ENCODE measurements at regions not wholly inside any gene's neighbourhood (a gene's known extent, or its start where the extent isn't known, plus 50 kb on each side); places are given as distances from the start of the nearest gene placed in this dataset.
A peak's percentile ranks its signal among the peaks of the same experiment; 100 is the strongest.
"Not testable (repeated sequence)": the region's sequence is repeated elsewhere in the genome, so short reads cannot be mapped to it uniquely, and the experiment has no call there.

- DNase-seq (ENCODE audit: low read depth, low spot score) = no peak
Measured at GRCh38 chr9:71632776-71633175, 135.5 kb downstream of the CEMIP2 start.

DNA sequence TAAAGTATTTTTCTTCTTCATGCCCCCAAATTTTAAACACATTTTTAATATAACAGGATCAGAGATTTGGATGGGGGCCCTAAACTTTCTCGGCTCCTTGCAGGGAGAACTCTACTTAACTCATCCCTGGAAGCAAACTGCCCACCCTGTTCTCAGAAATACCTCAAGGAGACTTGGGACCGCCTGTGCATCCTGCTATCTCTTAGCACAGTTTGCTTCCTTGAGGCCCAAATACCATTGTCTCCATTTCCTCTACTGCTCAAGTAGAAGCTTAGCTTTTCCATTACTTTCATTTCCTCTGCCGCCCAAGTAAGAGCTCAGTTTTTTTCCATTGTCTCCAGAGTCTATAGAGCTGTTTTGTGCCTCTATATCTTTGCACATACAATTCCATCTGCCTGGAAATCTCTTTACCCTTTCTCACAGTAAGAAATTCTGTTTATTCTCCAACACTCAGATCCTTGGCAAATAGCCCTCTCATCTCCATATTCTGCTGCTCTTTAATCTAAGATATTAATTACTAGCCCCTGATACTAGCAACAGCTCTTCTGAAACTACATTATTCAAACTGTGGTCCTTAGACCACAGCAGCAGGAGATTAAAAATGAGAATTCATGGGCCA lies 137.8 kb downstream of the CEMIP2 start:
- no peak for DNase-seq (ENCODE audit: low read depth, low spot score)

GRCh38 chr9:71629578-71630215 lies 138.6 kb downstream of the CEMIP2 start:
- no peak for DNase-seq (ENCODE audit: low read depth, low spot score)

- DNase-seq (ENCODE audit: low read depth, low spot score) = no peak
Measured at GRCh38 chr9:71628247-71628646, 140.1 kb downstream of the CEMIP2 start.

GRCh38 chr9:71627537-71627936 lies 140.8 kb downstream of the CEMIP2 start:
- no peak for DNase-seq (ENCODE audit: low read depth, low spot score)

- no peak for DNase-seq (ENCODE audit: low read depth, low spot score)
Measured at GRCh38 chr9:71626395-71626794, 141.9 kb downstream of the CEMIP2 start.

GRCh38 chr9:71624728-71625127 lies 143.6 kb downstream of the CEMIP2 start:
- no peak for DNase-seq (ENCODE audit: low read depth, low spot score)

DNA sequence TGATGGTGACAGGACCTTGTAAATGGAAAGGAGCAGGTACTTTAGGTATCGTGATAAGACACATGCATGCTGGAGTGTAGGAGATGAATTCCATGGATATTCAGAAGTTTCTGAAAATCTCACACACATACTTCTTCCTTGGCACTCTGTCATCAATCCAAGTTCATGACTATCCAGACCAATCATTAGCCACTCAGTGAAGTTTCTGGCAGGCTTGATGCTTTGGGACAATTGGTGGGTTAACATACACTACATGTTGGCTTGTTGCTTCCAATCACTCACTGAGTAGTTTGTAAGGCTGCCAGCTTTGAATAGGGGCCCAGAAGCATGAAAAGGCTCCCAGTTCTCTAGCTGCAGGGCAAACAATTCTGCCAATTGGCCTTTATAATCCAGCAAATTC lies 147.6 kb downstream of the CEMIP2 start:
- no peak for DNase-seq (ENCODE audit: low read depth, low spot score)

DNA sequence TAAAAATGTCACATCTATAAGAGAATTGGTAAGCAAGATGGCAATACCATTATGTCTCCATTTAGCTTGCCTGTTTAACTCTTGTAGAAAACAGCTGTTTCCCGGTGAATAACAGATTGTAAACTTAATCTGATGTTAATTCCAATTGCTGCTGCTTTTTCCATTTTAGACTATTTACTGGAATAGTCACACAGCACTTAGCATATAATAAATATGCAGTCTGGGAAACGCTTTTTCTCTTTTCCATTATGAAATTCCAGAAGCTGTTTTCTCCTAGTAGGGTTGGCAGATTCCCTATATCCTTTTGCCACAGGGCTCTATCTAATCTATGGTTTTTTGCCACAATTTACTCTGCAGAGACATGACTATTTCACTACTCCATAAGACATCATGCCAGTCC lies 148.0 kb downstream of the CEMIP2 start:
- no peak for DNase-seq (ENCODE audit: low read depth, low spot score)

GRCh38 chr9:71619926-71620325 lies 148.4 kb downstream of the CEMIP2 start:
- no peak for DNase-seq (ENCODE audit: low read depth, low spot score)

GRCh38 chr9:71614409-71615010 lies 153.8 kb downstream of the CEMIP2 start:
- no peak for DNase-seq (ENCODE audit: low read depth, low spot score)

GRCh38 chr9:71612889-71613288 lies 155.4 kb downstream of the CEMIP2 start:
- DNase-seq (ENCODE audit: low read depth, low spot score) = no peak

- no peak for DNase-seq (ENCODE audit: low read depth, low spot score)
Measured at GRCh38 chr9:71609448-71609830, 158.9 kb downstream of the CEMIP2 start.

DNA sequence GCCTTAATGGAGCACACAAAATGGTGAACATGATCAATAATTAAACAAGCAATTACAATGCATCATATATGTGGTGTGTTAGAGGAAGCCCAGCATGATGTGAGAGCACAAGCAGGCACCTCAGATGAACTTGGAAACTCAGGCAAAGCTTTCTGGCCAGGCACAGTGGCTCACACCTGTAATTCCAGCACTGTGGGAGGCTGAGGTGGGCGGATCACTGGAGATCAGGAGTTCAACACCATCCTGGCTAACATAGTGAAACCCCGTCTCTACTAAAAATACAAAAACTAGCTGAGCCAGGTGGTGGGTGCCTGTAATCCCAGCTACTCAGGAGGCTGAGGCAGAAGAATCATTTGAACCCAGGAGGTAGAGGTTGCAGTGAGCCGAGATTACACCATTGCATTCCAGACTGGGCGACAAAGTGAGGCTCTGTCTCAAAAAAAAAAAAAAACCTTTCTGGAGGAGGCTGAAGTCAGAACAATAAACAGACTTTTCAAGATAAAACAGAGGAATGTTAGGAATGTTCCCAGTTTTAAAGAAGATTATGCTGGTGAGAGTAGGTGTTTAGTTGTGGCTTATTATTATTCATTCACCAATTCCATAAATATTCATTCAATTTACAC lies 159.4 kb downstream of the CEMIP2 start:
- peak; percentile 63 for DNase-seq (ENCODE audit: low read depth, low spot score)

DNA sequence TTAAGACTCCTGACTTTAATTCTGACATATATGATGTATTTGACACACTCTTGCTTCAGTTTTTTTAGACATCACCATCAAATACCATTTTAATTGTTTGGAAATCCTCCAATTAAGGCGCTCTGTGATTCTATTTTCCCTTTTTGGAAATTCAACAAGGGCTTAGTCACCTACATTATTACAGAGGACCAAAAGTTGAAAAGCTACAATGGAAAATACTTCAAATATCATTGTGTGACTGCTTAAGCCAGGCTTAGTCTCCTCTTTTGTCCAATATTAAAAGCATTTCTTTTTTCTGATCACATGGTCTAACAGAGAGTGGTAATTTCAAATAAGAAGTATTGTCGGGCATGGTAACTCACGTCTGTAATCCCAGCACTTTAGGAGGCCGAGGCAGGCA lies 160.3 kb downstream of the CEMIP2 start:
- no peak for DNase-seq (ENCODE audit: low read depth, low spot score)

GRCh38 chr9:71607461-71607881 lies 160.8 kb downstream of the CEMIP2 start:
- DNase-seq (ENCODE audit: low read depth, low spot score) = no peak

GRCh38 chr9:71604197-71605063 lies 163.9 kb downstream of the CEMIP2 start:
- DNase-seq (ENCODE audit: low read depth, low spot score) = peak; percentile 55

- no peak for DNase-seq (ENCODE audit: low read depth, low spot score)
Measured at GRCh38 chr9:71602652-71603051, 165.7 kb downstream of the CEMIP2 start.

DNA sequence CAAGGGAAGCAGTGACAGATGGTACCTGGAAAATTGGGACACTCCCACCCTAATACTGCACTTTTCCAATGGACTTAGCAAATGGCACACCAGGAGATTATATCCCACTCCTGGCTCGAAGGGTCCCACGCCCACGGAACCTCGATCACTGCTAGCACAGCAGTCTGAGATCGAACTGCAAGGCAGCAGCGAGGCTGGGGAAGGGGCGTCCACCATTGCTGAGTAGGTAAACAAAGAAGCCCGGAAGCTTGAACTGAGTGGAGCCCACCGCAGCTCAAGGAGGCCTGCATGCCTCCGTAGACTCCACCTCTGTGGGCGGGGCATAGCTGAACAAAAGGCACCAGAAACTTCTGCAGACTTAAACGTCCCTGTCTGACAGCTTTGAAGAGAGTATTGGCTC lies 172.6 kb downstream of the CEMIP2 start:
- not testable (repeated sequence) for DNase-seq (ENCODE audit: low read depth, low spot score)

- no peak for DNase-seq (ENCODE audit: low read depth, low spot score)
Measured at GRCh38 chr9:71594541-71594940, 173.8 kb downstream of the CEMIP2 start.

GRCh38 chr9:71592400-71592799 lies 175.9 kb downstream of the CEMIP2 start:
- no peak for DNase-seq (ENCODE audit: low read depth, low spot score)

GRCh38 chr9:71590362-71590761 lies 178.0 kb downstream of the CEMIP2 start:
- DNase-seq (ENCODE audit: low read depth, low spot score) = no peak
